ENCODE measurements at regions not wholly inside any gene's neighbourhood (a gene's known extent, or its start where the extent isn't known, plus 50 kb on each side); places are given as distances from the start of the nearest gene placed in this dataset.

- no peaks in the 10 kb centered on the region for H3K27me3 ChIP-seq (ENCODE audit: insufficient read depth, low read depth, low read length)
- no peaks in the 10 kb centered on the region for H3K36me3 ChIP-seq (ENCODE audit: insufficient read depth, low read length)
- no peaks in the 10 kb centered on the region for H3K79me2 ChIP-seq (replicated peaks; ENCODE audit: insufficient read depth, low read length)
- TF ChIP-seq EP300 (conservative IDR thresholded peaks at IDR 0.05; ENCODE audit: poor library complexity, severe bottlenecking), result no peak
- no peak for TF ChIP-seq TAF1 (IDR thresholded peaks at IDR 0.05; ENCODE audit: low read depth)
- TF ChIP-seq SMC3 (conservative IDR thresholded peaks at IDR 0.05; ENCODE audit: poor library complexity), result no peak
- TF ChIP-seq RAD21 (conservative IDR thresholded peaks at IDR 0.05), result no peak
- no peak for TF ChIP-seq MXI1 (conservative IDR thresholded peaks at IDR 0.05; ENCODE audit: poor library complexity, severe bottlenecking)
- no peak for TF ChIP-seq CTCF (IDR thresholded peaks at IDR 0.05; ENCODE audit: poor library complexity, severe bottlenecking)
- TF ChIP-seq POLR2AphosphoS5 (IDR thresholded peaks at IDR 0.05), result no peak
- no peak for TF ChIP-seq REST (IDR thresholded peaks at IDR 0.05; ENCODE audit: borderline replicate concordance)
- TF ChIP-seq EZH2 (IDR thresholded peaks at IDR 0.05; ENCODE audit: borderline replicate concordance, insufficient read depth, low read length, poor library complexity, severe bottlenecking), result no peak
- H3K4me3 ChIP-seq (ENCODE audit: low read length), result no peak overlapping the region
- H3K9ac ChIP-seq (ENCODE audit: low read length), result no peak overlapping the region
- no peak overlapping the region for H3K27ac ChIP-seq (ENCODE audit: low read length)
- no peaks in the 10 kb centered on the region for H4K20me1 ChIP-seq (ENCODE audit: insufficient read depth)
- H2AFZ ChIP-seq (ENCODE audit: low read depth, low read length), result no peak overlapping the region
- no peak overlapping the region for H3K4me2 ChIP-seq (ENCODE audit: low read length)
- H3K9me2 ChIP-seq (ENCODE audit: insufficient read depth, low read length), result no peaks in the 10 kb centered on the region
- H3K9me3 ChIP-seq (ENCODE audit: low read length), result no peaks in the 10 kb centered on the region
- no peaks in the 10 kb centered on the region for H3F3A ChIP-seq (ENCODE audit: insufficient read depth, low read length, poor library complexity, severe bottlenecking)
Measured at GRCh38 chr1:80994934-80995333, 805.8 kb upstream of the ADGRL2 start.

GRCh38 chr1:80994038-80994437 lies 806.7 kb upstream of the ADGRL2 start:
- H4K20me1 ChIP-seq (ENCODE audit: insufficient read depth), result no peaks in the 10 kb centered on the region
- no peaks in the 10 kb centered on the region for H3F3A ChIP-seq (ENCODE audit: insufficient read depth, low read length, poor library complexity, severe bottlenecking)
- H2AFZ ChIP-seq (ENCODE audit: low read depth, low read length), result no peak overlapping the region
- H3K36me3 ChIP-seq (ENCODE audit: insufficient read depth, low read length), result no peaks in the 10 kb centered on the region
- no peak overlapping the region for H3K27ac ChIP-seq (ENCODE audit: low read length)
- H3K9me3 ChIP-seq (ENCODE audit: low read length), result no peaks in the 10 kb centered on the region
- TF ChIP-seq POLR2AphosphoS5 (IDR thresholded peaks at IDR 0.05) (no peak), MXI1 (conservative IDR thresholded peaks at IDR 0.05; ENCODE audit: poor library complexity, severe bottlenecking) (no peak), EP300 (conservative IDR thresholded peaks at IDR 0.05; ENCODE audit: poor library complexity, severe bottlenecking) (no peak), CTCF (IDR thresholded peaks at IDR 0.05; ENCODE audit: poor library complexity, severe bottlenecking) (no peak)
- no peak overlapping the region for H3K9ac ChIP-seq (ENCODE audit: low read length)
- no peaks in the 10 kb centered on the region for H3K79me2 ChIP-seq (replicated peaks; ENCODE audit: insufficient read depth, low read length)
- H3K9me2 ChIP-seq (ENCODE audit: insufficient read depth, low read length), result no peaks in the 10 kb centered on the region
- no peak overlapping the region for H3K4me3 ChIP-seq (ENCODE audit: low read length)
- H3K4me2 ChIP-seq (ENCODE audit: low read length), result no peak overlapping the region
- H3K27me3 ChIP-seq (ENCODE audit: insufficient read depth, low read depth, low read length), result no peaks in the 10 kb centered on the region

Data from neural cell (in vitro differentiated cells).